Smooth muscle cell (in vitro differentiated cells): ENCODE measurements at regions not wholly inside any gene's neighbourhood (a gene's known extent, or its start where the extent isn't known, plus 50 kb on each side); places are given as distances from the start of the nearest gene placed in this dataset.
A peak's percentile ranks its signal among the peaks of the same experiment; 100 is the strongest.

ENCODE experiments used
- DNase-seq: peaks from one replicate; lab custom pipeline; 2025; ENCODE audit not compliant: unreplicated experiment; lab: John Stamatoyannopoulos, UW
- H2AFZ ChIP-seq: fragments of 200-600 bp; sonication (generic); 2 replicates; pipeline ENCODE4 v1.6.0; 2016; ENCODE audit warnings: antibody characterized with exemption, low read depth, mild to moderate bottlenecking
- H3F3A ChIP-seq: fragments of 200-600 bp; sonication (generic); 2 replicates; pipeline ENCODE4 v1.6.0; 2017; ENCODE audit warnings: antibody characterized with exemption, low read depth
- H3K27ac ChIP-seq: fragments of 200-600 bp; sonication (generic); 2 replicates; pipeline ENCODE4 v1.5.1; 2016; ENCODE audit warnings: low read depth, mild to moderate bottlenecking
- H3K27me3 ChIP-seq: fragments of 200-600 bp; sonication (generic); 2 replicates; pipeline ENCODE4 v1.6.1; 2016; ENCODE audit warnings: low read depth, mild to moderate bottlenecking
- H3K36me3 ChIP-seq: fragments of 200-600 bp; sonication (generic); 2 replicates; pipeline ENCODE4 v1.5.1; 2016; ENCODE audit warnings: low read depth
- H3K4me1 ChIP-seq: fragments of 200-600 bp; sonication (generic); 2 replicates; pipeline ENCODE4 v1.5.1; 2016; ENCODE audit warnings: low read depth
- H3K4me2 ChIP-seq: fragments of 200-600 bp; sonication (generic); 2 replicates; pipeline ENCODE4 v1.6.0; 2016; ENCODE audit warnings: mild to moderate bottlenecking
- H3K4me3 ChIP-seq: fragments of 200-600 bp; sonication (generic); 2 replicates; pipeline ENCODE4 v1.5.1; 2016; ENCODE audit warnings: mild to moderate bottlenecking
- H3K79me2 ChIP-seq: fragments of 200-600 bp; sonication (generic); 2 replicates; pipeline ENCODE4 v1.6.0; 2016; ENCODE audit warnings: low read depth, mild to moderate bottlenecking
- H3K9ac ChIP-seq: fragments of 200-600 bp; sonication (generic); 2 replicates; pipeline ENCODE4 v1.6.0; 2016; ENCODE audit warnings: low read depth
- H3K9me3 ChIP-seq: fragments of 200-600 bp; sonication (generic); replicated peaks from 2 replicates; pipeline ENCODE4 v1.5.1; 2016; ENCODE audit warnings: low read depth
- H4K20me1 ChIP-seq: fragments of 200-600 bp; sonication (generic); 2 replicates; pipeline ENCODE4 v1.6.0; 2016; ENCODE audit warnings: low read depth
- CTCF ChIP-seq: fragments of 200-600 bp; sonication (generic); IDR thresholded peaks from 2 replicates; pipeline ENCODE4 v1.5.1; 2017; ENCODE audit warnings: borderline replicate concordance, mild to moderate bottlenecking, antibody characterized with exemption; ENCODE audit not compliant: insufficient read depth, poor library complexity, severe bottlenecking
- WGBS: methylation state at CpG from one replicate; pipeline ENCODE4 v1.1.7; 2016; ENCODE audit warnings: low lambda C conversion rate; 5-methylcytosine and 5-hydroxymethylcytosine counted together

- Histone ChIP-seq H2AFZ (no peak overlapping the region), H3K79me2 (no peaks in the 10 kb centered on the region), H4K20me1 (no peaks in the 10 kb centered on the region), H3K36me3 (no peaks in the 10 kb centered on the region), H3K27me3 (no peaks in the 10 kb centered on the region), H3K4me1 (no peaks in the 10 kb centered on the region), H3K27ac (no peak overlapping the region), H3F3A (no peaks in the 10 kb centered on the region), H3K4me2 (no peak overlapping the region), H3K9me3 (no peaks in the 10 kb centered on the region), H3K4me3 (no peak overlapping the region), H3K9ac (no peak overlapping the region)
- peak; percentile 17 for TF ChIP-seq CTCF
- WGBS: 60% methylated on average over 3 of the region's 3 CpGs
- DNase-seq: no peak
Observed at GRCh38 chr1:199954699-199955098, 72.8 kb upstream of the NR5A2 start.

DNA sequence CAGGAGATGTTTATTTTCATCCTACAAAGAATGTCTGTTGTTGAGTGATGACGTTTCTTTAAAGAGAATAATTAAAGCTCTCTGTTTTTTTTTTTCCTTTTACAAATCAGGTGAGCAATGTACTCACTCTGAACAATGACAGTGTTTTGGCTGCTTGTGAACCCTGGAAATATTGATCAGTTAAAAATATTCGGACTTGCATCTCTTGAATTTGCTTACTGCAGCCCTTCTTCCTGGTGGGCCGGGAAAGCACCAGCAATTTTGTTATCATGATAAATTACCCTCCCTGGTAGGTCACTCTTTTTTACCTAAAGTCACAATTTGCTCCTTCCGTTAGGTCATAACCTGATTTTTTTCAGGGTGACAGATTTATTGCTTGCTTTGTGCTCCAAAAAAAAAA lies 72.3 kb upstream of the NR5A2 start:
- no peaks in the 10 kb centered on the region for H3K9me3 ChIP-seq
- H3F3A ChIP-seq: no peaks in the 10 kb centered on the region
- no peaks in the 10 kb centered on the region for H3K27me3 ChIP-seq
- DNase-seq: no peak
- H3K36me3 ChIP-seq: no peaks in the 10 kb centered on the region
- H3K9ac ChIP-seq: no peak overlapping the region
- no peaks in the 10 kb centered on the region for H4K20me1 ChIP-seq
- H2AFZ ChIP-seq: no peak overlapping the region
- H3K4me2 ChIP-seq: no peak overlapping the region
- H3K4me1 ChIP-seq: no peaks in the 10 kb centered on the region
- no peak overlapping the region for H3K4me3 ChIP-seq
- H3K27ac ChIP-seq: no peak overlapping the region
- TF ChIP-seq CTCF: no peak
- 82% methylated on average over 4 of the region's 4 CpGs for WGBS
- no peaks in the 10 kb centered on the region for H3K79me2 ChIP-seq

DNA sequence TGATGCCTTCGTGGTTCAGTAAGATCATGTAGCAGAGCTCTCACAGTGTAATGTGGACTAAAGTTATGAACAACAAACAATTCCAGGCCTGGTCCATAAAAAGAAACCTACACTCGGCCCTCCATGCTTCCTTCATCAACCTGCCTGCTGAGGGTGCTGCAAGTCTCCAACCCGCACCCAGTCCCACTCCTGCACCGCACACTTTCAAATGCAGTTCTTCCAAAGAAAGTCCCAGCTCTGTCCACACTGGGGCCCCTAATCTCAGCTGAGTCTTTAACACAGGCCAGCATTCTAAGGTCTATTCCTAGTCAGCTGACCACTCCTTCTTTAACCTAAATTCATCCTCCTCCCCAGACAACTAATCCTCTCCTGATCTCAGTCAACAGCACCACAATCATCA lies 71.5 kb upstream of the NR5A2 start:
- Histone ChIP-seq H4K20me1 (no peaks in the 10 kb centered on the region), H3K4me3 (no peak overlapping the region), H2AFZ (peak overlapping the region; percentile 34), H3K27me3 (no peaks in the 10 kb centered on the region), H3F3A (no peaks in the 10 kb centered on the region), H3K9ac (no peak overlapping the region), H3K27ac (no peak overlapping the region), H3K79me2 (no peaks in the 10 kb centered on the region), H3K36me3 (no peaks in the 10 kb centered on the region), H3K4me2 (no peak overlapping the region), H3K9me3 (no peaks in the 10 kb centered on the region), H3K4me1 (no peaks in the 10 kb centered on the region)
- 23% methylated on average over 4 of the region's 4 CpGs for WGBS
- no peak for DNase-seq
- no peak for TF ChIP-seq CTCF

DNA sequence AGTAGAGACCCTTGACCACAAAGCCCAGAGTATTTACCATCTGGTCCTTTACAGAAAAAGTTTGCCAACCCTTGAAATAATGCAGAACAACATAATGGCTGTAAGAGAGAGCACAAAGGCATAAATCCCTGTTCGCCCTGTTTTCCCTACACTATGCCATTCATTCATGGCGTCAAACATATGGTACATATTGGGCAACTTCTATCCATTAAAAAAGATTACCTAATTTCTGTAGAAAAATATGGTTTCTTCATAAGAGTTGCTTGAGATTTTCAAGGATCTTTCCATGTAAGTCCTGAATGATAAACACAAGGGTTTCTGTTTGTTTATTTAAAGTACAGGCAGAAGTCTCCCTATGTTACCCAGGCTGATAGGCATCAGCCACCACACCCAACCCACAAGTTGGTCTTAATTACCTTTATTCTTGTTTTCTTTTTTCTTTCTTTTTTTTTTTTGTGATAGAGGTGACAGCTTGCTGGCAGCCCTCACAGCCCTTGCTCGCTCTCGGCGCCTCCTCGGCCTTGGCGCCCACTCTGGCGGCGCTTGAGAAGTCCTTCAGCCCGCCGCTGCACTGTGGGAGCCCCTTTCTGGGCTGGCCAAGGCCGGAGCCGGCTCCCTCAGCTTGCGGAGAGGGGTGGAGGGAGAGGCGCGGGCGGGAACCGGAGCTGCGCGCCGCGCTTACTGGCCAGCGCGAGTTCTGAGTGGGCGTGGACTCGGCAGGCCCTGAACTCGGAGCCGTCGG lies 68.3 kb upstream of the NR5A2 start:
- Histone ChIP-seq H3K27ac (no peak overlapping the region), H3K36me3 (no peaks in the 10 kb centered on the region), H3F3A (no peaks in the 10 kb centered on the region), H3K27me3 (no peaks in the 10 kb centered on the region), H3K79me2 (no peaks in the 10 kb centered on the region), H2AFZ (no peak overlapping the region), H3K4me1 (no peaks in the 10 kb centered on the region), H3K9ac (no peak overlapping the region), H3K9me3 (no peaks in the 10 kb centered on the region), H3K4me2 (no peak overlapping the region), H3K4me3 (no peak overlapping the region), H4K20me1 (no peaks in the 10 kb centered on the region)
- WGBS: 96% methylated on average over 25 of the region's 29 CpGs
- DNase-seq: no peak
- TF ChIP-seq CTCF: no peak
